Natural killer cell (primary cell): ENCODE measurements at regions not wholly inside any gene's neighbourhood (a gene's known extent, or its start where the extent isn't known, plus 50 kb on each side); places are given as distances from the start of the nearest gene placed in this dataset.

Source experiments
- ATAC-seq, 3 donors: fragments of 150-1000 bp in 2 of 3; fragments of 200-7000 bp in 1 of 3; cut with Tn5 transposase; 1 replicate in 1 of 3; 2 replicates in 2 of 3; pipeline ENCODE4 v1.10.0; 2021; ENCODE audit warnings: mild to moderate bottlenecking in 2 of 3, moderate library complexity in 2 of 3
- DNase-seq, 2 donors: peaks; one replicate each; pipeline versions ENCODE4 v3.0.0 to v3.0.0-alpha.2; 2013 to 2021; ENCODE audit warnings: mixed read lengths in 1 of 2
- H3K27ac ChIP-seq: one replicate; pipeline ENCODE4 v1.5.1; 2013; ENCODE audit warnings: mild to moderate bottlenecking, low read length
- H3K27me3 ChIP-seq: one replicate; pipeline ENCODE4 v1.6.1; 2013; ENCODE audit warnings: low read length; ENCODE audit not compliant: control insufficient read depth, insufficient read depth
- H3K36me3 ChIP-seq: one replicate; pipeline ENCODE4 v1.6.1; 2013; ENCODE audit warnings: low read length; ENCODE audit not compliant: control insufficient read depth, insufficient read depth
- H3K4me1 ChIP-seq: one replicate; pipeline ENCODE4 v1.6.1; 2013; ENCODE audit warnings: low read length; ENCODE audit not compliant: control insufficient read depth, insufficient read depth
- H3K4me3 ChIP-seq: one replicate; pipeline ENCODE4 v1.5.1; 2013; ENCODE audit warnings: low read length
- H3K9me3 ChIP-seq: one replicate; pipeline ENCODE4 v1.6.1; 2013; ENCODE audit warnings: low read length; ENCODE audit not compliant: control insufficient read depth, insufficient read depth
- H3K27ac Mint-ChIP-seq, 2 donors: one replicate each; pipeline ENCODE4 v1.8.0; 2022; ENCODE audit warnings: mild to moderate bottlenecking in 2 of 2, mixed read lengths in 2 of 2, moderate library complexity in 1 of 2
- H3K27me3 Mint-ChIP-seq, 2 donors: one replicate each; pipeline ENCODE4 v1.8.0; 2022; ENCODE audit warnings: low read depth in 2 of 2, mixed read lengths in 2 of 2
- H3K36me3 Mint-ChIP-seq: one replicate; pipeline ENCODE4 v1.8.0; 2022; ENCODE audit warnings: mixed read lengths
- H3K4me1 Mint-ChIP-seq, 2 donors: one replicate each; pipeline ENCODE4 v1.8.0; 2022; ENCODE audit warnings: mixed read lengths in 2 of 2
- H3K4me3 Mint-ChIP-seq: one replicate; pipeline ENCODE4 v1.8.0; 2022; ENCODE audit warnings: mild to moderate bottlenecking, moderate library complexity, mixed read lengths
- H3K9me3 Mint-ChIP-seq, 2 donors: one replicate each; pipeline ENCODE4 v1.8.0; 2022; ENCODE audit warnings: mixed read lengths in 2 of 2
- WGBS: methylation state at CpG from one replicate; pipeline ENCODE4 v1.1.7; 2013; ENCODE audit warnings: missing lambda C conversion rate; ENCODE audit not compliant: insufficient coverage; 5-methylcytosine and 5-hydroxymethylcytosine counted together
- intact Hi-C: fragments of 100-400 bp; cut with micrococcal nuclease; formaldehyde crosslinking; loops from one replicate; pipeline ENCODE4 v1.14.2; 2022
- TF ChIP-seq, protein P1 (sequence below): fragments of 200-600 bp; IDR thresholded peaks from one replicate; pipeline ENCODE4 v1.8.0; 2022; ENCODE audit warnings: antibody characterized with exemption

DNA sequence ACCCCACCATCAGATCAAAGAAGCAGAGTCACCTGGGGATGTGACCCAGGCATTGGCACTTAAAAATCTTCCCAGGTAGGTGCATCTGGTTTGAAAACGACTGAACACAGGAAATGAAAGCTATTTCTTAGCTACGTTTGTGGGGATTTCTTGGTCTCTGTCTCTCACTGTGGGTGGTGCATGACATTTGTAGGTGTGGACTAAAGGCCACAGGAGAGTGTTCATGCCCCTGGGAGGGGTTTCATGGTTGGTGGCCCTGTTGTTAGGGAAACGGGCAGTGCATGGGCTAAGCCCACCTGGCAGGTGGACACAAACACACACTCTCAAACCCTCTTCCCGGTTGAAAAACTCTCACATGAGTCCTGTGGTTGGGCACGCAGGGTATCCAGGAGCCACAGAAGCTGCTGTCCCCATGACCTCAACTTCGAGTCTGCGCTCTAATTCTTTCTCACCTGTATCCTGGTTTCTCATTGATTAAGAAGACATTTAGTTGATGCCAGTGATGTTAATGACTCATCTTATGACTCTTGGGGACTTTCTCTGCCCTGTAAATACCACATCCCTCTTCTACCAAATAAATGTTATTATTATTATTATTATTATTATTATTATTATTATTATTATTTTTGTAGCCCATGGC lies 119.4 kb downstream of the MRPS6 start:
- ATAC-seq: peak; percentile 69 to 88 (median 83)
- H3K27ac ChIP-seq: peak overlapping the region; percentile 3
- Mint-ChIP-seq H3K4me3 (no peak overlapping the region), H3K4me1 (peaks cover 24 to 28% of the 10 kb centered on the region in 2 donors), H3K9me3 (no peaks in the 10 kb centered on the region), H3K27ac (peak overlapping the region in 1 of 2 donors; percentile 63), H3K27me3 (no peaks in the 10 kb centered on the region), H3K36me3 (no peaks in the 10 kb centered on the region)
- H3K36me3 ChIP-seq: no peaks in the 10 kb centered on the region
- no peak overlapping the region for H3K4me3 ChIP-seq
- TF ChIP-seq, protein P1, sequence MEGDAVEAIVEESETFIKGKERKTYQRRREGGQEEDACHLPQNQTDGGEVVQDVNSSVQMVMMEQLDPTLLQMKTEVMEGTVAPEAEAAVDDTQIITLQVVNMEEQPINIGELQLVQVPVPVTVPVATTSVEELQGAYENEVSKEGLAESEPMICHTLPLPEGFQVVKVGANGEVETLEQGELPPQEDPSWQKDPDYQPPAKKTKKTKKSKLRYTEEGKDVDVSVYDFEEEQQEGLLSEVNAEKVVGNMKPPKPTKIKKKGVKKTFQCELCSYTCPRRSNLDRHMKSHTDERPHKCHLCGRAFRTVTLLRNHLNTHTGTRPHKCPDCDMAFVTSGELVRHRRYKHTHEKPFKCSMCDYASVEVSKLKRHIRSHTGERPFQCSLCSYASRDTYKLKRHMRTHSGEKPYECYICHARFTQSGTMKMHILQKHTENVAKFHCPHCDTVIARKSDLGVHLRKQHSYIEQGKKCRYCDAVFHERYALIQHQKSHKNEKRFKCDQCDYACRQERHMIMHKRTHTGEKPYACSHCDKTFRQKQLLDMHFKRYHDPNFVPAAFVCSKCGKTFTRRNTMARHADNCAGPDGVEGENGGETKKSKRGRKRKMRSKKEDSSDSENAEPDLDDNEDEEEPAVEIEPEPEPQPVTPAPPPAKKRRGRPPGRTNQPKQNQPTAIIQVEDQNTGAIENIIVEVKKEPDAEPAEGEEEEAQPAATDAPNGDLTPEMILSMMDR: no peak
- no peaks in the 10 kb centered on the region for H3K9me3 ChIP-seq
- no peaks in the 10 kb centered on the region for H3K27me3 ChIP-seq
- 58% methylated on average over 7 of the region's 7 CpGs for WGBS
- intact Hi-C loops: no loop called here
- H3K4me1 ChIP-seq: peaks cover 4% of the 10 kb centered on the region
- DNase-seq: peak in 1 of 2 donors; percentile 57

DNA sequence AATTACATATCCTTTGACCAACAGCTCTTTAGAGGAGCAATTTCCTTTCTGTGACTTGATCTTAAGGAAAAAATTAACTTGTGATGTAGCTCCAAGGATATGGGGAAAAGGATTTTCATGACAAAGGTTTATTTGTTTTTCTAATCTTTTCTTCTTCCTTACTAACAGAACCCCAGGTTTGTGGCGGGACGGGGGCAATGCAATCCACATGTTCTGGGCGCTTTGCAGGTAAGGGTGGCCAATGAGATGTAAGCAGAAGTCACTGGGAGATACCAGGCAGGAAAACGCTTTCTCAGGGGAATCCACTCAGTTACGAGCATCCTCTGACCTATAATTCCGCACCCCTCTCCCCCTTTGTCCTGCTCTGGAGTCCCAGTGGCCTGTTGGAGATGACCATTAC lies 122.0 kb downstream of the MRPS6 start:
- Mint-ChIP-seq H3K9me3 (no peaks in the 10 kb centered on the region), H3K27me3 (no peaks in the 10 kb centered on the region), H3K36me3 (no peaks in the 10 kb centered on the region), H3K27ac (no peak overlapping the region), H3K4me1 (peaks cover 41 to 46% of the 10 kb centered on the region in 2 donors), H3K4me3 (no peak overlapping the region)
- intact Hi-C loops: loop anchor here (5.0 kb wide), 2 partner anchors 118 to 173 kb away; no protein-coding TSS in a partner anchor
- H3K36me3 ChIP-seq: no peaks in the 10 kb centered on the region
- no peak overlapping the region for H3K4me3 ChIP-seq
- DNase-seq (no peak), ATAC-seq (no peak)
- peaks cover 29% of the 10 kb centered on the region for H3K4me1 ChIP-seq
- H3K27ac ChIP-seq: no peak overlapping the region
- H3K9me3 ChIP-seq: no peaks in the 10 kb centered on the region
- 96% methylated on average over 6 of the region's 6 CpGs for whole genome bisulfite sequencing
- TF ChIP-seq, protein P1: no peak
- H3K27me3 ChIP-seq: no peaks in the 10 kb centered on the region

DNA sequence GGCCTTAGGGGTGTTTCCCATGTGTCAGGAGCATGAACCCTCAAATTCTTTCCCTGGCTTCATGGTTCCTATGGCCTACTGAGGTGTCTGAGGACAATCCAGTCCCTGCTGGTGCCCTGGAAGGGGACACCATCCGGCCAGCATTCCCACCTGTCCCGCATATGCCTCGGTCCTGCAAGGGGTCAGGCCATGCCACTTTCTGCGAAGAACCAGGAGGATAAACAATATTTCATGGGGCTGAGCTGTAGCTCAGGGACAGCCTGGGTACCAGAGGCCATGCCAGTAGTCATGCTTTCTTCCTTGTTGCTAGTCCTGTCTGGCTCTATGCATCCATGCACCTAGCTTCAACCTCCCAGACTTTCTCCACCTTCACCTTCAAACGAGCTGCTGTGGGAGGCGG lies 123.6 kb downstream of the MRPS6 start:
- TF ChIP-seq, protein P1: no peak
- Mint-ChIP-seq H3K4me1 (peaks cover 43 to 45% of the 10 kb centered on the region in 2 donors), H3K4me3 (no peak overlapping the region), H3K27ac (no peak overlapping the region), H3K27me3 (no peaks in the 10 kb centered on the region), H3K36me3 (no peaks in the 10 kb centered on the region), H3K9me3 (no peaks in the 10 kb centered on the region)
- DNase-seq: no peak
- H3K9me3 ChIP-seq: no peaks in the 10 kb centered on the region
- no peaks in the 10 kb centered on the region for H3K27me3 ChIP-seq
- H3K4me3 ChIP-seq: no peak overlapping the region
- no peak overlapping the region for H3K27ac ChIP-seq
- ATAC-seq: no peak
- H3K4me1 ChIP-seq: peaks cover 39% of the 10 kb centered on the region
- 91% methylated on average over 4 of the region's 6 CpGs for WGBS
- no peaks in the 10 kb centered on the region for H3K36me3 ChIP-seq
- intact Hi-C loops: loop anchor here (5.0 kb wide), 2 partner anchors 120 to 175 kb away; no protein-coding TSS in a partner anchor

DNA sequence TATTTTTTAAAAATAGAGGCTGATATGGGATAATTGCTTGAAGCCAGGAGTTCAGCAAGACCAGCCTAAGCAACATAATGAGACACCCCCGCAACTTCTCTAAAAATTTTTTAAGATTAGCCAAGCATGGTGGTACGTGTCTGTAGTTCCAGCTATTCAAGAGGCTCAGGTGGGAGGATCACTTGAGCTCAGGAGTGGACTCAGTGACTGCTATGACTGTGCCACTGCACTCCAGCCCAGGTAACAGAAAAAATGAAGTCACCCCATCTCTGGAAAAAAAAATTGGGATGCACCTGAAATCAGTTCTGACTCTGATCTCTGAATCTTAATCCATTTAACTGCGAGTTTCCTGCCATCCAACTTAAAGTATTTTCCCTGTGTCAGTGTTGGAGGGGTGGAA lies 124.2 kb downstream of the MRPS6 start:
- DNase-seq (no peak), ATAC-seq (no peak)
- TF ChIP-seq, protein P1: no peak
- peaks cover 0 to 2% of the 10 kb centered on the region in 2 donors for H3K27me3 Mint-ChIP-seq
- 96% methylated on average over 3 of the region's 3 CpGs for WGBS
- peak overlapping the region; percentile 61 to 88 for H3K27ac Mint-ChIP-seq
- Histone ChIP-seq H3K4me1 (peaks cover 45% of the 10 kb centered on the region), H3K27me3 (peaks cover 2% of the 10 kb centered on the region), H3K4me3 (no peak overlapping the region), H3K36me3 (no peaks in the 10 kb centered on the region), H3K9me3 (no peaks in the 10 kb centered on the region), H3K27ac (no peak overlapping the region)
- no peak overlapping the region for H3K4me3 Mint-ChIP-seq
- peaks cover 49 to 51% of the 10 kb centered on the region in 2 donors for H3K4me1 Mint-ChIP-seq
- H3K36me3 Mint-ChIP-seq: no peaks in the 10 kb centered on the region
- intact Hi-C loops: loop anchor here (5.0 kb wide), 2 partner anchors 120 to 175 kb away; no protein-coding TSS in a partner anchor
- no peaks in the 10 kb centered on the region for H3K9me3 Mint-ChIP-seq
